ENCODE measurements at regions not wholly inside any gene's neighbourhood (a gene's known extent, or its start where the extent isn't known, plus 50 kb on each side); places are given as distances from the start of the nearest gene placed in this dataset.

GRCh38 chrX:121581885-121582284 is 534.5 kb downstream of the GLUD2 start:
- H3K4me3 Mint-ChIP-seq, result no peak overlapping the region
- no peaks in the 10 kb centered on the region for H3K9me3 Mint-ChIP-seq
- H3K36me3 Mint-ChIP-seq (ENCODE audit: low read depth), result no peaks in the 10 kb centered on the region
- no peaks in the 10 kb centered on the region for H3K27me3 Mint-ChIP-seq (ENCODE audit: insufficient read depth)
- no peak for TF ChIP-seq CTCF (IDR thresholded peaks at IDR 0.05)
- no peaks in the 10 kb centered on the region for H3K4me1 Mint-ChIP-seq (ENCODE audit: low read depth)
- H3K27ac Mint-ChIP-seq, result no peak overlapping the region
- DNase-seq, result no peak

- no peak overlapping the region for H3K4me3 Mint-ChIP-seq
- H3K36me3 Mint-ChIP-seq (ENCODE audit: low read depth), result no peaks in the 10 kb centered on the region
- H3K4me1 Mint-ChIP-seq (ENCODE audit: low read depth), result no peaks in the 10 kb centered on the region
- no peak for TF ChIP-seq CTCF (IDR thresholded peaks at IDR 0.05)
- no peaks in the 10 kb centered on the region for H3K27me3 Mint-ChIP-seq (ENCODE audit: insufficient read depth)
- H3K9me3 Mint-ChIP-seq, result no peaks in the 10 kb centered on the region
- no peak for DNase-seq
- H3K27ac Mint-ChIP-seq, result no peak overlapping the region
Measured at GRCh38 chrX:121585626-121586025, 538.2 kb downstream of the GLUD2 start.

GRCh38 chrX:121592884-121593283 is 545.5 kb downstream of the GLUD2 start:
- H3K4me1 Mint-ChIP-seq (ENCODE audit: low read depth), result no peaks in the 10 kb centered on the region
- peaks cover 11% of the 10 kb centered on the region; the same call in 1 of the 2 replicates for H3K9me3 Mint-ChIP-seq
- H3K36me3 Mint-ChIP-seq (ENCODE audit: low read depth), result no peaks in the 10 kb centered on the region
- no peak overlapping the region for H3K4me3 Mint-ChIP-seq
- TF ChIP-seq CTCF (IDR thresholded peaks at IDR 0.05), result no peak
- DNase-seq, result no peak
- no peak overlapping the region for H3K27ac Mint-ChIP-seq
- no peaks in the 10 kb centered on the region; the same call in 1 of the 2 replicates for H3K27me3 Mint-ChIP-seq (ENCODE audit: insufficient read depth)

GRCh38 chrX:121598356-121598755 is 550.9 kb downstream of the GLUD2 start:
- Mint-ChIP-seq H3K4me3 (no peak overlapping the region), H3K27ac (no peak overlapping the region), H3K36me3 (ENCODE audit: low read depth) (no peaks in the 10 kb centered on the region), H3K9me3 (peaks cover 7% of the 10 kb centered on the region; the same call in 1 of the 2 replicates), H3K27me3 (ENCODE audit: insufficient read depth) (no peaks in the 10 kb centered on the region), H3K4me1 (ENCODE audit: low read depth) (no peaks in the 10 kb centered on the region)
- DNase-seq, result no peak
- TF ChIP-seq CTCF (IDR thresholded peaks at IDR 0.05), result no peak

- Mint-ChIP-seq H3K4me1 (ENCODE audit: low read depth) (no peaks in the 10 kb centered on the region), H3K27me3 (ENCODE audit: insufficient read depth) (no peaks in the 10 kb centered on the region), H3K27ac (no peak overlapping the region), H3K36me3 (ENCODE audit: low read depth) (no peaks in the 10 kb centered on the region), H3K9me3 (peaks cover 4% of the 10 kb centered on the region; the same call in 1 of the 2 replicates), H3K4me3 (no peak overlapping the region)
- no peak for DNase-seq
- no peak for TF ChIP-seq CTCF (IDR thresholded peaks at IDR 0.05)
Measured at GRCh38 chrX:121635141-121635540, 587.7 kb downstream of the GLUD2 start.

GRCh38 chrX:121639781-121640180 is 592.4 kb downstream of the GLUD2 start:
- H3K9me3 Mint-ChIP-seq, result no peaks in the 10 kb centered on the region
- TF ChIP-seq CTCF (IDR thresholded peaks at IDR 0.05), result no peak
- no peak overlapping the region for H3K4me3 Mint-ChIP-seq
- no peaks in the 10 kb centered on the region for H3K27me3 Mint-ChIP-seq (ENCODE audit: insufficient read depth)
- H3K27ac Mint-ChIP-seq, result no peak overlapping the region
- H3K4me1 Mint-ChIP-seq (ENCODE audit: low read depth), result peaks cover 16% of the 10 kb centered on the region; the same call in 1 of the 2 replicates
- no peaks in the 10 kb centered on the region for H3K36me3 Mint-ChIP-seq (ENCODE audit: low read depth)
- no peak for DNase-seq
